ENCODE measurements at regions not wholly inside any gene's neighbourhood (a gene's known extent, or its start where the extent isn't known, plus 50 kb on each side); places are given as distances from the start of the nearest gene placed in this dataset.

GRCh38 chrX:81876437-81876836 lies 674.5 kb downstream of the SH3BGRL start:
- TF ChIP-seq, protein P1, sequence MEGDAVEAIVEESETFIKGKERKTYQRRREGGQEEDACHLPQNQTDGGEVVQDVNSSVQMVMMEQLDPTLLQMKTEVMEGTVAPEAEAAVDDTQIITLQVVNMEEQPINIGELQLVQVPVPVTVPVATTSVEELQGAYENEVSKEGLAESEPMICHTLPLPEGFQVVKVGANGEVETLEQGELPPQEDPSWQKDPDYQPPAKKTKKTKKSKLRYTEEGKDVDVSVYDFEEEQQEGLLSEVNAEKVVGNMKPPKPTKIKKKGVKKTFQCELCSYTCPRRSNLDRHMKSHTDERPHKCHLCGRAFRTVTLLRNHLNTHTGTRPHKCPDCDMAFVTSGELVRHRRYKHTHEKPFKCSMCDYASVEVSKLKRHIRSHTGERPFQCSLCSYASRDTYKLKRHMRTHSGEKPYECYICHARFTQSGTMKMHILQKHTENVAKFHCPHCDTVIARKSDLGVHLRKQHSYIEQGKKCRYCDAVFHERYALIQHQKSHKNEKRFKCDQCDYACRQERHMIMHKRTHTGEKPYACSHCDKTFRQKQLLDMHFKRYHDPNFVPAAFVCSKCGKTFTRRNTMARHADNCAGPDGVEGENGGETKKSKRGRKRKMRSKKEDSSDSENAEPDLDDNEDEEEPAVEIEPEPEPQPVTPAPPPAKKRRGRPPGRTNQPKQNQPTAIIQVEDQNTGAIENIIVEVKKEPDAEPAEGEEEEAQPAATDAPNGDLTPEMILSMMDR (conservative IDR thresholded peaks at IDR 0.05 in 1 of 2, IDR thresholded peaks at IDR 0.05 in 1 of 2; ENCODE audit: low read depth in 1 of 2, low read length in 2 of 2): no peak
- no peak for TF ChIP-seq EZH2 (IDR thresholded peaks at IDR 0.05; ENCODE audit: low read length, missing control alignments)

Measured in fibroblast of lung (primary cell).